DMS153 treated with DMSO at 0.1 percent for 48 hours (cell line): ENCODE measurements at regions not wholly inside any gene's neighbourhood (a gene's known extent, or its start where the extent isn't known, plus 50 kb on each side); places are given as distances from the start of the nearest gene placed in this dataset.
"Not testable (repeated sequence)": the region's sequence is repeated elsewhere in the genome, so short reads cannot be mapped to it uniquely, and the experiment has no call there.

Experiments used
- DNase-seq: peaks from one replicate; lab custom pipeline; 2025; ENCODE audit not compliant: unreplicated experiment; lab: John Stamatoyannopoulos, UW

DNA sequence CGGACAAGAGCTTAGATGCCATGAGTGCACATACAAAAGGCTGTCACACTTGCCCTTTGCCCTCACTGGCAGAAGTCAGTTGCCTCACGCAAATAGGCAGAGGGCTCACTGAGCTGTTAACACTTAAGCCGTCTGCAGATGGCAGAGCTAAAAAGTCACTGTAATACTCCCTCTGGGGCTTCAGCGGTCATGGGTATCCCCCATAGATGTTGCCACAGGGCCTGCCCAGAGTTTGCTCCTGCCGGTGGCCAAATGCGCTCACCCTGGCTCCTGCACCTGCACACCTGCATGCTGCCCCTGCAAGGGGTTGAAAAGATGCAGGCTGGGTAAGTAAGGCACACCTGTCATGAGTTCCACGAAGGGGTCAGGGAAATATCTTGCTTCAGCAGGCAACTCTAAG, 741.5 kb downstream of the EDEM1 start:
- DNase-seq = no peak

DNA sequence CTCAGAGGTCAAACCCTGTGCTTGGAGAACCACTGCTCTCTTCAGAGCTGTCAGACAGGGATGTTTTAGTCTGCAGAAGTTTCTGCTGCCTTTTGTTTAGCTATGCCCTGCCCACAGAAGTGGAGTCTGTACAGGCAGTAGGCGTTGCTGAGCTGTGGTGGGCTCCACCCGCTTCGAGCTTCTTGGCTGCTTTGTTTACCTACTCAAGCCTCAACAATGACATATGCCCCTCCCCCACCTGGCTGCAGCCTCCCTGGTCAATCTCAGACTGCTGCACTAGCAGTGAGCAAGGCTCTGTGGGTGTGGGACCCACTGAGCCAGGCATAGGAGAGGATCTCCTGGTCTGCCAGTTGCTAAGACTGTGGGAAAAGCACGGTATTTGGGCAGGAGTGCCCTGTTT, 756.6 kb downstream of the EDEM1 start:
- DNase-seq = not testable (repeated sequence)

DNA sequence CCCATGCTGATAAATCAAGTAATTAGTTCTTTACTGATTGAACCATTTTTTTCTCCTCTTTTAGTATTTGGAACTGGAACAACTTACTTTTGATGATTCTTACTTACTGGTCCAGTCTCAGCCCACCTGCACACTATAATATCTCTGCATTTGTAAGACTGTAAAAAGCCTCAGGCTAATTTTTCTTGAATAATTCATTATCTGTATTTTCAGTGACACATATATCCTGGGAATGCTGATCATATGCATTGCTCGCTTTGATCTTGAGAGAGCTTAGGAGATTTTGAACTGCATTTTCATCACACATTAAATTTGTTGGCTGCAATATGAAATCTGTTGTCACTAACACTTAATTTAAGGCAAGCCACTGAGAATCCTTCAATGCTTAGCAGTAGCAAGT, 760.6 kb downstream of the EDEM1 start:
- DNase-seq = no peak

DNA sequence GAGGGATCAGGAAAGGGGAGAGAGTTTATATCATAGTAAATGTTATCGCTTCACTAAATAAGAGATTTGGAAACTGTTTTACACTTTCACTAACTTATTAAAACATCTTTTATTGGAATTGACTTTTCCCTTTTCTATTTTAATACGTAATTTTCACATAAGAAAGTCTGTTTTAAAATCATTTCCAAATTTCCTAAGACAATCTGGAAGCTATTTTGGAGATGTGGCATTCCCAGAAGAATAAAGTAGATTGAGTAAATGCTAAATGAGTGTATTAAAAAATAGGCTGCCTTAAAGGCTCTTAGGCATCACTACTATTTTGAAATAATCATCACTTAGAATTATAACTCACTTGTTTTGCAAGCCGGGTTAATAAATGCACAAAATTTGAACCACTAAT, 763.5 kb downstream of the EDEM1 start:
- DNase-seq = no peak

DNA sequence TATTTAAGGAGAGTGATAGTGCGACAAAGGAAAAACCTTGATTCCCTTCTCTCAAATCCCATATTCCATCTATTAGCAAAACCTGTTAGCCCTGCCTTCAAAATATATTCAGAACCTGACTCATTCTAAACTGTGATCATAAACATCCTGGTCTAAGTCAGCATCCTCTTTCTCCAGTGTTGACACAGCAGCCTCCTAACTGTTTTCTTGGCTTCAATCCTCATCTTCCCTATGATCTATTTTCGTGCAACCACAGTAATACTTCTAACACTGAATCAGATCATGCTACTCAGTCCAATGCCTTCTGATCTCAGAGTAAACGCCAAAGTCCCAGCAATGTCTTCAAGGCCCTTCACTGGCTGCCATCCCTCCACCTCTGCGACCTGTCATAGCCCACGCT, 785.1 kb downstream of the EDEM1 start:
- no peak for DNase-seq

DNA sequence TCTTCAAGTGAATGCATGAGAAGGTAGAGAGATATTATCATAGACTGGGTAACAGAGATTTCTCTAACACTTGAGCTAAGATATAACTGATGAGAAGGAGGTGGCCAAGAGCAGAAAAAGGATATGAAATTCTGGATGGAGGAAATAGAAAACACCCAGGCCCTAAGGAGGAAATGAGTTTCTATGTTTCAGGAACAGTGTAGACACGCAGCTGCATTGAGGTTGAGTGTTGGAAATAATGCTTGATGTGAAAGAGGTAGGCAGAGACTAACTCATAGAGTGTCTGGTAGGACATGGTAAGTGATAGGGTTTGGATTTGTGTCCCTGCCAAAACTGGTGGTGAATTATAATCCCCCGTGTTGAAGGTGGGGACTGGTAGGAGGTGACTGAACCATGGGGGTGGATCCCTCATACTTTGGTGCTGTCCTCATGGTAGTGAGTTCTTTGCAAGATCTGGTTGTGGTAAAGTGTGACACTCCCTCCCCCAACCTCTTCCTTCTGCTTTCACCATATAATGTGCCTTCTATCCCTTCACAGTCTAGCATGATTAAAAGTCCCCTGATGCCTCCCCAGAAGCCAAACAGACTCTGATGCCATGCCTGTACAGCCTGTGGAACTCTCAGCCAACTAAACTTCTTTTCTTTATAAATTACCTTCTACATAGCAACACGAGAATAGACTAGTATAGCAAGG, 787.3 kb downstream of the EDEM1 start:
- DNase-seq = no peak

DNA sequence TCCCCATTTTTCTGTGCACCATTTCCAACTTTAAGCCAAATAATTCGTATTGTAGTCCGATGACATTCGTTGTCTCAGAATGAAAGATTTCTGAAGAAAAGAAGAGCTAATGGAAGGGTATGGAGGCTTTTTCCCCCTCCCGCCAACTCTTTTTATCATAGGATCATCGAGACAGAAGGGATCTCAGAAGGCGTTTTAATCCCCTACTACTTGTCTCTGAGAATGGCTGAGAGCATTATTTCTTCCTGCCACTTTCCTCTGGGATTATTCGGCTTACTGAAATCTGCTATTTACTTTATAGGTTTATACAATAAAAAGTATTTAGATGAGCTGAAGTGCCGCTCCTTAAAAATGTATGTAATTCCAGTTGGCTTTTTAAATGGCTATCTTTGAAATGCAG, 789.8 kb downstream of the EDEM1 start:
- DNase-seq = no peak

DNA sequence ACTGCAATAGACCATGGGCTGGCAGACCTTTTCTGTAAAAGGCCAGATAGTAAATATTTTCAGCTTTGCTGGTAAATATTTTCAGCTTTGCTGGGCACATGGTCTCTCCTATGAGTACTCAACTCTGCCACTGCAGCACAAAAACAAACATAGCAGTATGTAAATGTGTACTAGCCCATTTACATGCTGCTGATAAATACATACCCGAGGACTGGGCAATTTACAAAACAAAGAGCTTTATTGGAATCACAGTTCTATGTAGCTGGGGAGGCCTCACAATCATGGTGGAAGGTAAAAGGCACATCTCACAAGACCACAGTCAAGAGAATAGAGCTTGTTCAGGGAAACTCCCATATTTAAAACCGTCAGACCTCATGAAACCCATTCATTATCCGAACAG, 793.0 kb downstream of the EDEM1 start:
- no peak for DNase-seq

DNA sequence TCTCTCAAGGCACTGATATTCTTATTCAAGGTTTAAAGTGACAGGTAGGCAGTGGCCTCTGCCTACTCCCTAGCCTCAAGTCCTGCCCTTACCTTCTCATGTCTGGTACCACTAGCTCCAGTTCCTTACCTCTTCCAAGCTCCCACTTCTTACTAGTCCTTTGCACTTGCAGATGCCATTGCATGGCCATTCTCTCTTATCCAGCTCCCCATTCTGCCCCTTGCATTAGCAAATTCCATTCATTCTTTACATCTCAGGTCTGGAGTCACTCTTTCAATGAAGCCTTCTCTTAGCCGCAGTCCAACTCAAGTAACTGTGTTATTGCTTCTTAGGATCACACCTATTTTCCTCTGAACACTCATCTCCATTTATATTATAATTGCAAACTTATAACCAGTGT, 807.1 kb downstream of the EDEM1 start:
- DNase-seq = no peak

DNA sequence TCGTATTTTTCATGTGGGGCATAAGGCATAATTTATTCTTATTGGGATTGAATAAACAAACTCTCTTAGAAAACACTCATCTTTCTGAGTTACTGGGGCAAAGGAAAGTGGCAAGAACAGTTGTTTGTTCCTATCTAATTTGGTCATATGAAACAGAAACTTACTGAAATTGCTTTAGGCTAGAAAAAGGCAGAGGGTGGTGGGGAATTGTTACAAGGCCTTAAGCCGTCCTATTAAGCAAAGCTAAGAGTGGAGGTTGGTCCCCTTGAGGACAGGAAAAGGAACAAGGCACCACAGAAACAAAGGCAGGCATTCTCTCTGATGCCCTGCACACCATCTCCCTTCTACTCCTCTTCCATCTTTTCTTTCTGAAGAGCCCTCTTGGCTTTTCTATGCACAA, 830.9 kb downstream of the EDEM1 start:
- DNase-seq = no peak

DNA sequence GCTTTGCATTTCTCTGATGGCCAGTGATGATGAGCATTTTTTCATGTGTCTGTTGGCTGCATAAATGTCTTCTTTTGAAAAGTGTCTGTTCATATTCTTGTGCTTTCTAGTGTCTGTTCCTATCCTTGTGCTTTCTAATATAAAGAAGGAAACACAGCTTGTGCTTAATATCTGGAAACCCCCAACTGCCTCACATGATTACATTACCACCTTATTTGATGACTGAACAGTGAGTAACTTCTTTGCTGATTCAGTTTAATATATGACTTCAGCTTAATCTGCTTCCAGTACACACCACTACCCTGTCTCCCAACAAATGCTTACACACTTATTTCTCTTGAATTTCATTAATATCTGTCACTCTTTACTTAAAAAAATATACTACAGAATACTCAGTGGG, 835.1 kb downstream of the EDEM1 start:
- DNase-seq = no peak

DNA sequence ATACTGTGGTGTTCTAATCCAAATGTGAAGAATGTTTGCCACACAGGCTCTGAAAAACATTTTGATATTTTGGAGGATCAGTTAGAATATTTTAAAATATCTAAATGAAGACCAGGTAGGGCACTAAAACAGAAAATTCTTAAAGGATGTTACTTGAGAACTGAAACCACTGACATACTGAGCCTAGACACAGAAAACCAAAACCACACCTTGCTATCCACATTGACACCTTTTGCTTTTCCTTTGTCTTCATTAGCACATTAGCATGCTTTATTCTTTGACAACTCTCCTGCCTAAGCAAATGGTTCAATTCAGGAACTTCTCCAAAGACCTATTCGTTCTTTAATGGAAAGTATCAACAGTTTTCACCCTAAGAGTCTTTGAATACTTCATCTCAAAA, 835.9 kb upstream of the GRM7 start:
- DNase-seq = no peak

DNA sequence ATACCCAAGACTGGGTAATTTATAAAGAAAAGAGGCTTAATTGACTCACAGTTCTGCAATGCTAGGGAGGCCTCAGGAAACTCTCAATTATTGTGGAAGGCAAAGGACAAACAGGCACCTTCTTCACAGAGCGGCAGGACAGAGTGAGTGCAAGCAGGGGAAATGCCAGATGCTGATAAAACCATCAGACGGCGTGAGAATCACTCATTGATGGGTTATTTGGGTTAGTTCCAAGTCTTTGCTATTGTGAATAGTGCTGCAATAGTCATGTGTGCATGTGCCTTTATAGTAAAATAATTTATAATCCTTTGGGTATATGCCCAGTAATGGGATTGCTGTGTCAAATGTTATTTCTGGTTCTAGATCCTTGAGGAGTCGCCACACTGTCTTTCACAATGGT, 830.3 kb upstream of the GRM7 start:
- peak; percentile 3 for DNase-seq

DNA sequence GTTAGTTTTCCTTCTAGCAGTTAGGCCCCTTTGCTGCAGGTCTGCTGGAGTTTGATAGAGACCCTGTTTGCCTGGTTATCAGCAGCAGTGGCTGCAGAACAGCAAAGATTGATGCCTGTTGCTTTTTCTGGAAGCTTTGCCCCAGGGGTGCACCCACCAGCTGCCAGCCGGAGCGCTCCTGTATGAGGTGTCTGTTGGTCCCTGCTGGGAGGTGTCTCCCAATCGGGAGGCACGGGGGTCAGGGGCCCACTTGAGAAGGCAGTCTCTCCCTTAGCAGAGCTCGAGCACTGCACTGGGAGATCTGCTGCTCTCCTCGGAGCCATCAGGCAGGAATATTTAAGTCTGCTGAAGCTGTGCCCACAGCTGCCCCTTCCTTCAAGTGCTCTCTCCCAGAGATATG, 825.3 kb upstream of the GRM7 start:
- no peak for DNase-seq

DNA sequence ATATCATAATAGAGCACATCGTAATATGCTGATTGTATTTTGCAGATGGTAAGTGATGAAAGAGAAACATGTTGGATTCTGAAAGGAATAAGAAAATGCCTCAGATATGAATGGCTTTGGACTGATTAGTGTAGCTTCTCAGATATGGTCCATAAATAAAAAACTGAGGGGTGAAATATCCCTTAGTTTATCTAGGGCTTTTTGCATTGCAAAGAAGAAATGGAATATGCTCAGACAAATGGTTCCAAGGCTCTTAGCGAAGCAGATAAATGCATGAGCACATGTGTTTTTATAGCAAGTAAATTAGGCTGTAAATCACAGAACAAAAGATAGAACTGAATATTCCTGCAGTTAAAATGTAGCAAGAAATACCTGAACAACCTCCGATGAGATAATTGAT, 820.9 kb upstream of the GRM7 start:
- no peak for DNase-seq

DNA sequence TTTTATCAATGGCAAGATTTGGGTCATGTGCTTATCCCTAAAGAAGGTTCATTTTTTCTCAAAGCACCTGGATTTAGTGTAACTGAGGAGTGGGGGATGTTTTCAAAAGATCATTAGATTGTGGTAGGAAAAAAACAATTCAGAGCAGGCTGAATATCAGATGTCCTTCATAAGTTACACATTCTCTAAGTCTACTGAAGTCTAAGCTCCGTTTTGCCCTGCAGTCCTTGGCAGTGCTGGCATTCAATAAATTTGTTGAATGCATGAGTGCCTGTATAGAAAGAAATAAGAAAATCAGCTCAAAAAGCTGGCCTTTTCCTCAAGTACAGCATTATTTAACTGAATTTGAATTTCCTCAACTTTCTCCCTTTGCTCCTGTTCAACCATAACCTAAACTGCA, 819.0 kb upstream of the GRM7 start:
- DNase-seq = no peak

DNA sequence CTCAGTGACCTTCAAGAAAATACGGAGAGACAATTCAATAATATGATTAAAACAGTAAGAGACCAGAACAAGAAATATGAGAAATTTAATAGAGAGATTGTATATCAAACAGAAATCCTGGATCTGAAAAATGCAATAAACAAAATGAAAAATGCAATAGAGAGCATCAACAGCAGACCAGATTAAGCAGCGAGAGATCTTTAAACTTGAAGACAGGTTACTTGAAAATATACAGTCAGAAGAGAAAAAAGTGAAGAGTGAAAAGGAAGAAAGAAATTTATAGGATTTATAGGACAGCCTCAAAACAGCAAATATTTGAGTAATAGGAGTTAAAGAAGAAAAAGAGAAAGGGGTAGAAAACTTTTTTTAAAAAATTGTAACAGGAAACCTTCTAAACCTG, 813.9 kb upstream of the GRM7 start:
- no peak for DNase-seq

DNA sequence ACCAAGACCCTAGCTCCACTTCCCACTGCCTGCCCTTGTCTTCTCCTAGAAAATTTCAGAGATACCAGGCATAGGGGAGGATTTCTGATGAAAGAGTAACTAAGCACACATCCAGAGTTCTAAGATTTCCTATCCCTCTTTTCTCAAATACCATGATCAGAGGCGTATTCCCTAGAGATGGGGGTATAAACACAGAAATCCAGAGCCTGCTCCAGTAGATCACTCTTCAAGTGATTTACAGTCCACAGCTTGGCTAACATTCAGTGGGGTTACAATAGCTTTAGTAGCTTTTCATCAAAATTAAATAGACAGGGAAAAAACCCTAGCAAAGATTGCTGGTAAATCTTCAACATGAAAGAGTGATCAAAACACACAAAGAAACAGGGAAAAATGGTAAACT, 800.7 kb upstream of the GRM7 start:
- no peak for DNase-seq

DNA sequence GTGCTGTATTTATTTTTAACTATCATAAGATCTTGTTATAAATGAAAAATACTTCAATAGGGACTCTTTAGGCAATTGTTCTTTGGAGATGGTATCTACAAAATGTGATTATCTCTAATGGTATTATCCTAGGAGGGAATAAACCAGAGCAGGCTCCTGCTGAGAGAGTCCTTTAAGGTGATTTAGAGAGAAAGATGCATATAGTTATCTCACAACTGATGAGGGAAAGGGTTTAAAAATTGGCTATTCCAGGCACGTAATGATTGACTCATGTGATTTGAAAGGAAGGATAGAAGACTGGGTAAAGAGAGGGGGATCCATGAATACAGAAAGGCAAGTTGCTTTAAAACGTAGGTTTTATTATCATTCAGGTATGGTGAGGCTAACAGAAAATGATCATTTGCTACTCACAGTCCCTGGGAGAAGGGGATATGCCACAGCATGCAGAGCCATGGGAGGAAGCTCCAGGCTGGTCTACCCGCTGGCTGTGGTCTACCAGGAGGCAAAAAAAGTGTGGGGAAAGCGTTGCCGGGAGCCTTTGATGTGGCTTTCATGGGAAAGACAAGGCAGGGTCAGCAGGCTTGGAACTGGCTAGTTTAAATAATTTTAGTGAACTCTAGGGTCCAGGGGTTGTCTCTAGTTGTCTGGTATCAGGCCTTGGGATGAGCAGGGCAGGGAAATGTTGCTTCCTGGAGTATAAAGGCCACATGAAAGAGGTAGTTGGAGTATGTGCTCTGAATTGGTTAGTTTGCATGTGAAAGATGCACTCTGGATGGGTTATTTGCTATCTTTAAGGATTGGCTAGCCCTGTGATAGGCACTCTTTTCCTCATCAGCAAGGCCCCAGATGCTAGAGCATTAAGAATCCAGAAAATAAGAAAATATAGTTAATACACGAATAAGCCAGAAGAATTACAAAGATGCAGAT, 798.4 kb upstream of the GRM7 start:
- DNase-seq = no peak

DNA sequence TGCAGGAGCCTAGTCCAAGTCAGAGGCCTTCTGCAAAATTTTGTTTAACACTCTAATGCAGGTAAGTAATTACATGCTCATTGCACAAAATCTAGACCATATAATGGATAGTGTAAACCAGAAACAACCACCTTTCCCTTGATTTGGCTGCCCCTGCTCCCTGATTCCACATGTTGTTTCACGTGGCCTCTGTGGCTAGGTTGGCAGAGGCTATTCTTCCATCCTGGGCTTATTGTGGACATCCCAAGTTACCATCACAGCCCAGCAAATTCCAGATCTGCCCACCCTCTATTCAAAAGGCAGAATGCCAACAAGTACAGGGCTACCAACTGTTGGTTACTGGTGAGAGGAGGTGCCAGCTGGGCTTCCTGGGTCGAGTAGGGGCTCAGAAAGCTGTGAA, 794.5 kb upstream of the GRM7 start:
- no peak for DNase-seq

DNA sequence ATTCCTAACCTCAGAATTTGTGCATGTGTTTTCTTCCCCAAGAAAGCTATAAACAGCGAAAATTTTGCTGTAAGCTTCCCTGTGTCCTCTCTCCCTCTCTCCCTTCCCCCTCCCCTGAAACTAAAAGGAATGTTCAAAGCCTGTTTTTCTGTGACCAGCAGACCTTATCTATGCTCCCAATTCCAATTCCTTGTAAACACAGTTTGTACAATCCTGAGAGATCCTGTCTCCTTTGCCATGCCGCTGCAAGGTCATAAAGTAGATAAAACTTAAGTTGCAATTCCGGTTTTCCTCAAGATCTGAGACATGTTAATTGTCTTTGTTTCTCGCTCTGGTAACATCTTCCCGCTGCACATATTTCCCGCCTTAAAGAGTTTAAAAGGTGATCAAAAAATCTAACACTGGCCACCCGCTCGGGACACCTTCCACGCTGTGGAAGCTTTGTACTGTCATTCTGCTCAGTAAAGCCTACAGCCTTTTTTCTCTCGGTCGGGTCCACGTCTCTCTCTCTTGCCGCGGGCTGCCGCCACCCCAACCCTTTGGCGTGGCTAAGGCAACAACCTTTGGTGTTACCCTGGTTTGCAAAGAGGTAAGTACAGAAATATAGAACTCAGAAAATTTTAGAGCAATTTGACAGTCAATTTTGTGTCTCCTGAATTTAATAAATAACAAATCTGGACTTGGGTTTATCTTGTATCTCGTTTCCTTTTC, 793.9 kb upstream of the GRM7 start:
- DNase-seq = not testable (repeated sequence)

DNA sequence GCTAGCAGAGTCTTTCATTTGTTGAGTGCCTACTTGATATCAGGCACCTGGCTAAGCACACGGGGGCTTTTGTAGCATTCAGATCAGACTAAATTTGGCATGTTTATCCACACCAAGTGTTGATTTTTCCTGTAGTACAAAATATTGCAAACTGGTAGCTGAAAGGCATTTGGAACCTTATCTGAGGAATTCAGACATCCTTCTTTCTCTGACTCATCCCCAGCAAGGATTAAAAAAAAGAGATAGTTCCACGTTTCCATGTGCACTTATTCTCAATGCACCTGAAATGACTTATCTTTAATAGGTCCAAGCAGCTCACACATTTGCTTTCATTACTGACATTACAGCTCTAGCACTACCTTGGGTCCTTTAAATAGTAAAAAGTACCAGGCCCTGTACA, 786.0 kb upstream of the GRM7 start:
- no peak for DNase-seq
